GM19463 (cell line): ENCODE measurements at regions not wholly inside any gene's neighbourhood (a gene's known extent, or its start where the extent isn't known, plus 50 kb on each side); places are given as distances from the start of the nearest gene placed in this dataset.

Source experiments
- ATAC-seq: cut with Tn5 transposase; IDR thresholded peaks from one replicate; pipeline ENCODE4 v1.9.1; 2021; ENCODE audit warnings: mild to moderate bottlenecking, moderate library complexity; ENCODE audit not compliant: unreplicated experiment

DNA sequence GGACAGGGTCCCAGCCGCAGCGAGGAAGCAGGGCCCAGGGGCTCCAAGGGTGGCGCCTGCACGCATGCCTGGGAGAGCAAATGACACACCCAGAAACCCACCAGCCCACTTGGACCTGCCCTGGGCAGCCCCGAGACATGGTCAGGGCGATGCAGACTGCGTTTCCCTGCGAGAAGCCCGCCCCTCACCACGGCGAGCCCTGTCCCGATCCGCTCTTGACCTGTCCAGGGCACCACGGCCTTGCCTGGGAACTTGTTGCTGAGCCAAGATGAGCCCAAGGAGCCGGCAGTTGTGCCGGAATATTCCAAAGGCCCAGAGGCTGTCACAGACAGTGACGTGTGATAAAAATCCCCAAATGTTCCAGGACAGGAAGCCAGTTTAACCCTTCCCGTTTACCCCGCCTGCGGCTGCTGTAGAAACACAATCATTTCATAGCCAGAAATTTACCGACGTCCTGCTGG, 78.1 kb downstream of the SIK1 start:
- no peak for ATAC-seq

DNA sequence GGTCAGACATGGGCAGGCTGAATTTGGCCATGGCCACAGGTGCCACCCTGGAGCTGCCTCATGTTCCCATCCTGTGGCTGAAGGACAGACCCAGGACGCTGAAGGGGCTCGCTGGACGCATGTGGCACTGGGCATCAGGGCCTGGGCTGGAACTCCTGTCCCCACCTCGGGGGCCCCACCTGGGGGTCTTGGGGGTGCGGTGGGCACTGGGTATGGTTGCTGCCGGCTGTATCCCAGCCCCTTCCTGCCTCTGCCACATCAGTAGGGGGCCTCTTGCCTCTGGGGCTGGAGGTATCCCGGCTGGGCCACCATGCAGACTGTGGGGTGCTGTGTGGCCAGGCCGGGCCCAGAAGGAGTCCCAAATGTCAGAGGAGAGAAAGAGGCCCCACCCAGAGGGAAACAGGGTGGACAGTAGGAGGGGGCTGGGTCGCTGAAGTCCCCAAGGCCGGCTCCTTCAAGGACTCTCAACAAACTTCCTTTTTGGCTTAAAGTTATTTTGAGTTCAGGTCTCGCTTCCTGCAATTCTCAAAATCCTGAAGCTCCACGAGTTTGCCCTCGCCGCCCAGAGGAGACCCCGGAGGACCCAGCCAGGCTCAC, 78.7 kb downstream of the SIK1 start:
- no peak for ATAC-seq

DNA sequence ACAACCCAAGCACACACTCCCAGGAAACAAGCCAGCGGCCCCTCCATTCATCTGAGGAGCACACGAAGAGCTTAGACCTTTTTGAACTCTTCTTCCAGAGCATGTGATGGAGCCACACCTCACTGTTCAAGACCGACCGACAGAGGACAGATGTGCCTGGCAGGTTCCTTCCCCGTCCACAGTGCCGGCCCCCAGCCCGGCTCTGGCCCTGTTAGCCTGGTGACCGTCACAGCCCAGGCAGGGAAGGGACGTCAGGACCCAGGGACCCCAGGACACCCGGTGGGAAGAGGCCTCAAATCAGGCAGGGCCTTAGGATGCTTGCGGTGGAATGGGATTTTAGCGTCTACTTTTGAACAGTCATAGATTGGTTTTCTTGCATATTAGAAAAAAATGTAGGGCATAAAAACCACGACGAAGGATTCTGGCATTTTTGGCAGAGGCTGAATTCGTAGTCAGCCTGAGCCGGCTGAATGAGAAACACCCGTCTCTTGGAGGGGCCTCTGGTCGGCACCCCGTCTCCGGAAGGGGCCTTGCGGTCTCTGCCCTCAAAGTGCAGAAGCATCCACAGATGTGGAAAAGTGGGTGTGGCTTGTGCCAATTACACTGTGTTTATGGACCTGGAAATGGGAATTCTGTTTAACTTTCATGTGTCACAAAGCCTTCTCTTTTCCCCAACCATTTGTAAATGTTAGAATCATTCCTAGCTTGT, 79.3 kb downstream of the SIK1 start:
- no peak for ATAC-seq

DNA sequence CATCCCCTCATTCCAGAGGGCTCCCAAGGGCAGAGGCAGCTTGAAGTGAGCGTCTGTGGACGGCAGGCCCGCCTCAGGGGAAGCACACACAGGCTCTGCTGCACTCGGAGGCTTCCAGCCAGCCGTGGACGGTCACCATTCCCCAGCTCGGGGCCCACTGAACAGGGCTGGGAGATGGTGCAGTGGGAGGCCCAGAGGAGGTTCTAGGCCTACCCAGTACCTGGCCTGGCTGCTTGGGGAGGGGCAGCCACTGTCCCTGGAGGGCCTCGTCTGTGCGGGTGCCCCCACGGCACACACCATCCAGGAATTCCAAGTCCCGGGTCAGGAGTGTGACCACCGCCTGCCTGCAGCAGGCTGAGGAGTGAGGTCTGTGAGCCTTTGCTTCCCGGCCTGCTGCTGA, 80.4 kb downstream of the SIK1 start:
- no peak for ATAC-seq

DNA sequence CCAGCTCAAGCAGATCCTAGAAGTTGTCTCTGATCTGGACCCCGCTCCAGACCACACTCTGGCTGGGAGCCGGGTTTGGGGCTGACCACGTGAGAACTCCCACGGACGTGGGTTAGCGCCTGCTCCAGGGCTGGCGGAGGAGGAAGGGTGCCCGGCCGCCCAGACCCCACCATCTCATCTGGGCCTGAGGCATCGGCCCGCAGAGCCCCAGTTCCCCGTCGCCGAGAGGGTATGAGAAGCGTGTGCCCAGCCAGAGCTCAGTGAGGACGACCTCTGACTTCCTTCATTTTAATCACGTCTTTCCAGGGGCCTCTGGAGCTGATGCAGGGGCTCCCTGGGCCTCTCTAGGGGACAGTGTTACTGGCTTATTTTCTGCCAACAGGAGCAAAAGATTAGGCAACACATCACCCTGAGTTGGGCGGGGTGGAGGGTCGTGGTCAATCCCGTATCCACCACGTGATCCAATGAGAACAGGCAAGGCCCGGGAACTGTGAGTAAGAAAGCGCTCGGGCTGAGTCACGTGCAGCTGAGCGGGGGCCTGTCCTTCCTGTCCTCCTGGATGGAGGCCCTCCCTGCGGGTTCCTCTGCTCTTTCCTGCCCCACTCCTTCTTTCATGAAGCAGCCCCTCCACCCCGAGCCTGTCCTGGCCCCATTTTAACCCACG, 81.1 kb downstream of the SIK1 start:
- no peak for ATAC-seq

DNA sequence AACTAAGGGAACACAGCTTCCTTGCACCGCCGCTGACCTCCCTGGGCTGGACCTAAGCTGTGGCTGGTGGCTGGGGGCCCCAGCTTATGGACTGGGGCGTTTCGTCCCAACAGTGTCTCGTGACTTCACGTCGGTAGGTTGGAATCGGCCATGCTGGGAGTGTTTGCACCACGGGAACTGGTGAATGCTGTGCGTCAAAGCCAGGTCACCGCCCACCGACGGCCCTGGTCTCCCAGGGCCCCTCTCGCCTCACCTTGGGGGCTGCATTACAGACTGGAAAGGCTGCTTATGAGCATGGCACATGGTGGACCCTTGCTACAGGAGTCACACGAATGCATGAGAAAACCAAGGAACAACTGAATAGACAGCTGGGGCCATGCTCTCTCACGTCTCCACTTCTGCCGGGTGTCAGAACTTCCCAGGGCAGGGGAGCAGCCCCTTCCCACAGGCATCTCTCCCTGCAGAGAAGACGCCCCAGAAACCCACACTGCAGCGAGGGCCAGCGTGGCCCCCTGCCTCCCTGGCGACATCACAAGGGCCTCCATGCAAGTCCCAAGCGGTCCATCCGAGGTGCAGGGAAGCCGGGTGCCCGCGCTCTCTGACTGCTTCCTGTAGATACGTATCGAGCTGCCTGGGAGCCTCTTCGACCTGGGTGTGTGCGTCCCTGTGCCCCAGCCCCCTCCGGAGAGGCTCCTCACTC, 81.7 kb downstream of the SIK1 start:
- no peak for ATAC-seq

DNA sequence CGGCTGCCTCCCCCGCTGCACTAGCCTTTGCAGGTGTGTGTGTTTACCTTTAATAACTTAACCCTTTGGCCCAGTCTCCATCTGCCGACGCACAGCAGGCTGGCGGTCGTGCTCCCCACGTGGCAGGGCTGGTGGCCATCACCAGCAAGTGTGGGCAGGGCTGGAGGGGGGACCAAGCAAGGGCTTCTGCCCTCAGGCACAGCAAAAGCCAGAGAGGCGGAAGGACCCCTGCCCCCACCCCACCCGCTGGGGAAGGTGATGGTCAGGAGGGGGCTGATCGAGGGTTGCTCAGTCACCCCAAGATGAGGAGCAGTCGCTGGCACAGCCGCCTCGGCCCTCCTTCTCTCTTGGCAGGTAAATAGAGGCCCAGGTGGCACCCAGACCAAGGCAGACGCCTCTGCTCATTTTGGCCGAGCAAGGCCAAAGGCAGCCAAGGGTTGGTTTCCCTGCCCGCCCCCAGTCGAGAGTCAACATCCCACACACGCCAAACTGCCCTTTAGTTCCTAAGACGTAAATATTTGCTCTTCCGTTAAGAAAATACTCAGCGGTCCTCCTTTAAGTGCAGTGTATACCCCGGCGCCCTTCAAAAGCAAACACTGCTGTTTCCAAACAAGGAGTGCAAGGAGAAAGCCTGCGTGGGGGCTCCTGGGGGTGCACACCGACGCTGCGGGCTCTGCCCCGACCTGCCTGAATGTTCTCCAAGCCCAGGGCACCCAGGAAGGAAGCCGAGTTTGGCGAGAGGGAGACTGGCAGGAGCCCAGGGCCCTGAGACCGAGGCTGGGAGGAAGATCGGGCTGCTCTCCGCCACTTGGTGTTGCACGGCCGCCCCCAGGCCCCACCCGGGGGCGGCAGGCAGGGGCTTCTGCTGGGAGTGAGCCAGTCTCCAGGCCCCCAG, 82.7 kb downstream of the SIK1 start:
- no peak for ATAC-seq

DNA sequence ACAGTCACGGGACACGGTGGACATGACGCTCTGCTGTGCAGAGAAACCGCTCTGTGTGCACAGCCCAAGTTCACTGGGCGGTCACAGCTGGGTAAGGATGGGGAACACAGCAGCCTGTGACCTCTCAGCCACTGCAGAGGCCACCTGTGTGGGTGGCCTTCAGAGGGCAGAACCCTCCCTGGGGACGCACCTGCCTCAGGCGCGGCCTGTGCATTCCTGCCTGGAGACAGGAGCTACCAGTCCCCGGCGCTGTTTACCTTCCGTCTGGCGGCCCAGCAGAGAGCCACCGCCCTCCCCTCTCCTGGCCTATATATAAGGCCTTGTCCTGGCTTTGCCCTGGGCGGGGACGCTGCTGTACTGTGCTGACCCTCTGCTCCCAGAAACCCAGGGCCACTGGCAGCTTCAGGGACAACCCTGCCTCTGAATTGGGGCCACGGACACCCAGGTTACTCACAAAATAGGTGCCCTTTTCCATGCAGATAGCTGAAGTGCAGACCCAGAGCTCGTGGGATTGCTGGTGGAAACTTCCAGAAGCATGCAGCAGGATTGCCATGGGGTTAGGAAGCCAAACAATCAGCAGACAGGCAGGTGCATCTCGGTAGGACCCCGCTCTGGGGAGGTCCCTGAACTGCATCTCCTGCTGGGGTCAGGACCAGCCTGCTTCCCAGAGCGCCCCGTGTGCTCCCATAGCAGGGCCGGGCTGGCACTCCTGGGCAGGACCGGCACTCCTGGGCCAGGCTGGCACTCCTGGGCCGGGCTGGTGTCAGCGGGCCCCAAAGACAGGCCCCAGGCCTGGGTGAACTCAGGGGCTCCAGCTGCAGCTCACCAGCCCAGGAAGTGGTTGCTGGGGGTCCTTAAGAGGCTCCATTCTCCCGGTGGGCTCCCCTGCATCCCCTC, 83.6 kb downstream of the SIK1 start:
- no peak for ATAC-seq

DNA sequence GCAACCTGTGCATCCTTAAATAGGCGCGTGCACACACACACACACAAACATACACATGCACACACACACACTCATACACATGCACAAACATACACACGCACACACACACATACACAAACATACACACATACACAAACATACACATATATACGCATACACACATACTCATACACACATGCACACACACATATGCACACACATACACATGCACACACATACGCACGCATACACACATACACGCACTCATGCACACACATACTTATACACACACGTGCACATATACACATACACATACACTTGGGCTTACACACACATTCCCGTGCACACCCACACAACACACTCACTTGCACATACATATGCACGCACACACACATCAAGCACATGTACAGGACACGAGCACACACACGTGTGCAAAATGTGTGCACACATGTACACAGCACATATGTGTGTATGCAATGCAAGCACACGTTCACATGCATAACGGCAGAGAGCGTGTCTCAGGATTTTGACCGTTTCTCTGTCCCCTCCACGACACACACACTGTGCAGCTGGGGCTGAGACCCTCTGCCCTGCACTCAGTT, 84.5 kb downstream of the SIK1 start:
- ATAC-seq = no peak

DNA sequence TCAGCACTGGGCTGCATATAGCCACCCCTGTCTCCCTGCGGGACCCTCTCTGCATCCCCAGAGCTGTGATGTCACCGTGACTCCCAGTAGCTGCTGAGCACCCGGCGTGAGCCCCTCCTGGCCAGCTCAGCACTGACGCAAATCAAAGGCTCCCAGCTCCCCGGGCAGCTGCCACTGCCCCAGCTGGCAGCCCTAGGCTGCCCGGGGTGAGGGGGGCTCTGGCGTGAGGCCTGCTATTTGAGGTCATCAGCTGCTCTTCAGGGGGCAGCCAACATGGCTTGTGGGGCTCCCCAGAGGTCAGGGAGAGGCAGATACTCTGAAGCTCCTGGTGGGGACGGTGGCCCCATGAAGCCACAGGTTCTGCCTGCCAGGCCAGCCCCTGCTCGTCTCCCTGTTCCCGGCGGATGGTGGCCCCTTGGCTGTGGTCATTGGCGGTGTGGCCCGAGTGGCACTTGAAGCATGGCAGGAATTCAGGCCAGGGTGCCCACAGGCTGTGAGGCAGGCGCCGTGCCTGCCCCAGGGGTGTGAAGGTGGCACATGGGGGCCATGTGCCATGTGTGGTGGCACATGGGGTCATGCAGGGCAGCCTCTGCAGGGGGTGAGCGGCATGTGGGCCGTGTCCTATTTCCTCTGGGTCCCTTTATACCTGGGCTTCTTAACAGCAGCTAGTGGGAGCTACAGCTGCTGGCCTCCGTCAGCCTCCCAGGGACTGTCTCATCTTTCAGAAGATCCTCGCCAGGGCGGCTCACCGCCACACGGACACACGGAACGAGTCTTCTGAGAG, 85.4 kb downstream of the SIK1 start:
- ATAC-seq = no peak

DNA sequence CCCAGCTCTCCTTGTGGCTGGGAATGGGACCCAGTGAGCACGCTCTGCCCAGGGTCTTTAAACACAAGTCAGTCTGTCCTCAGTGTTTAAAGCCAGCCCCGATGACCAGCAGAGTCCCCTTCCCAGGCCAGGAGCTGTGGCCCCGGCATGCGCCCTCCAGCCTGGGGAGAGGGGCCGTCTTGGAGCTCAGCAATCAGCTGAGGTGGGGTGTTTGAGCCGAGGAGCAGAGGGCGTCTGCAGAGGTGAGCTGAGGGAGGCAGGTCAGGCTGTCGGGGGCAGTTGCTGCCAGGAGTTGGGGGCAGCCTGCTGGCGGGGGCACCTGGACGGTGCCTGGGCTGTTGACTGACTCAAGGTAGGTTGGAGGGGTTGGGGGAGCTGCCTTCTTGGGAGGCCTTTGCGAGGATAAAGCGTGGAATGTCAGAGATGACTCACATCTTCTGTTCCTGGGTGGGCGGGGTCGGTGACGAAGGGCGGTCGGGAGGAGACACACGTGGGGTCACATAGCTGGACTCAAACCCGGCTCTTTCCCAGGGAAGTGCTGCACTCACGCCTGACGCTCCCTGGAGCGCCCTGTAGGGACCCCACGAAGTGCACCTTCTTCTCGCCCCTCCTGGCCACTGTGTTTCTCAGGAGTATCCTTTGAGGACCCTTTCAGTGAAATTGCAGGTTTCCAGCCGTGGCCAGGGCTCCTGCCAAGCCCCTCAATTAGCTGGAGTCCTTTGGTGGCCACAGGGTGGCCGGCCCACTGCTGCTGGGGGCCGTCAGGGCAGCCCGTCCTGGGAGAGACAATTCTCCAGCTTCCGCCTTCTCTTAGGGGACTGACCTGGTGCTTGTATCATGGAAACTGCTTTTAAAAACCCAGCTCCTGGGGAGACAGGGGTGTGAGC, 86.2 kb downstream of the SIK1 start:
- no peak for ATAC-seq

DNA sequence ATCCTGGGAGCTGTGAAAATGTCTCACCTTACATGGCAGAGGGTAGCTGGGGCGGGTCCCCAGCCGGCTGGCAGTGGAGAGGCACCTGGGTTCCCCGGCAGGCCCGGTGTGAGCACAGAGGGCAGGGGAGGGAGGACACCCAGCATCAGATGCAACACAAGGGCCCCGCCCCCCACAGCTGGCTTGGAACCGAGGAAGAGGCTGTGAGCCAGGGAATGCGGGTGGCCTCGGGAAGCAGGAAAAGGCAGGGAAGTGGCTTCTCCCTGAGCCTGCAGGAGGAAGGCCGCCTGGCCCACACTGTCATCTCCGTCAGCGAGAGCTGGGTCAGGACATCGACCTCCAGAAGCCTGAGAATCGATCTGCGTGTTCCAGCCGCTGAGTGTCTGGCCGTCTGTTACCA, 87.3 kb downstream of the SIK1 start:
- ATAC-seq = no peak

DNA sequence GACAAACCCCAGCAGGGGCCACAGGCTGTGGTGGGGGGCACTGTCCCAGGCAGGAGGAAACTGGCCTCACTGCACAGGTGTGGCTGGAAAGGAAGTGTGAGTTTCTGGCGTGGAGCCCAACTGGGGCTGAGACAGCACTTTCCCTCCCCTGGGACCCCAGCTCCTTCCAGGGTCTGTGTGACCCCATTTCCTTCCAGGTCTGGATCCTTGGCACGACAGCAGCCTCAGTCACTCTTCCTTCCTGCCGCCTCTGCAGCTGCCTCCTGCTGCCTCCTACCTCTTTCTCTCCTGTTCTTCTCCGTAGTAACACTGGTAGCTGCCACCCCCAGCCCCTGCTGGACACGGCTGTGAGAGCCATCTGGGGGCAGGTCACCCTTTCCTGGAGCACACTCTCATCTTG, 88.0 kb downstream of the SIK1 start:
- no peak for ATAC-seq

DNA sequence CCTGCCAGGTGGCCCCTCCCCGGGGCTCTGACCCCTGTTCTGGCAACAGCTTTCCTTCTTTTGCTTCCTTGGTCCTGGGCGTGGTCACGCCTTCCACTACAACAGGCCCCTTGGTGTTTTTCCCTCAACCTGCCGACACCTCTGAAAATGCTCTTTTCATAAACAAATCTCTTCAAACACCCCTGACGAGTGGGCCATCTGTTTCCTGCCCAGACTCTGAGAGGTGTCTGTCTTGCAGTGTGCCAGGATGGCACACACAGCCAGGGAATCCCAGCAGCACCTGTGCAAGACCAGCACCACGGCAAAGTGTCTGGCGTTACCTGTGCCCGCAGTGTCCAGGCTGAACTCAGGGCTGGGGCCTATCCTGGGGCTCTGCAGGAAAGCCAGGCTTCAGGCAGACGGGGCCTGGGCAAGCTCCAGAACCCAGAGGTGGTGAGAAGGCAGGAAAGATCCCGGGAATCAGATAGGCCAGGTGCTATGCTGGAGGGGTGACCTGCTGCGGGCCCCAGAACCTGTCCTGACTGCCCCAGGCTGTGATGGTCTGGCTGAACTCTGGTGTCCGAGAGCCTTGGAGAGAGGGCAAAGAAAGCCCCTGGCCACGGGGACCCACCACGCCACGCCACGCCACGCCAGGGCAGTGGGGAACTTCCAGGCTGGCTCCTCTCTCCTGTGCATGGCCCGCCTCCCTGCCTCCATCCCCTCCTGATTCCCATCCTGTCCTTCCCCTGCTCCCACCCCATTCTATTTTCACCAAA, 88.9 kb downstream of the SIK1 start:
- ATAC-seq = no peak

DNA sequence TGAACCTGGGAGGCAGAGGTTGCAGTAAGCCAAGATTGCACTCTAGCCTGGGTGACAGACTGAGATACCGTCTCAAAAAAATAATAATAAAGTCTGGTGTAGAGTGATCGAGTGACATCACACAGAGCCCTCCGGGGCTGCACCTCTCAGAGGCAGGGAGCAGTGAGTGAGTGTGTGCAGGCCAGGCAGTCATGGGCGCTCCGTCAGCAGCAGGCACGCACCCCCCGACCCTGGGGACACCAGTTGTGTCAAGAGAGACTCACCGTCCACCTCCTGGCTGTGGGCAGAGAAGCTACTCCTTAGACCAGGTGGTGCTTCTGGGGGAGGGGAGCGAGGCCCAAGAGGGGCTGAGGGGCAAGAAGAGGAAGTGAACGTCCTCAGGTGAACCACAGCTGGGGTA, 91.8 kb downstream of the SIK1 start:
- ATAC-seq = no peak

DNA sequence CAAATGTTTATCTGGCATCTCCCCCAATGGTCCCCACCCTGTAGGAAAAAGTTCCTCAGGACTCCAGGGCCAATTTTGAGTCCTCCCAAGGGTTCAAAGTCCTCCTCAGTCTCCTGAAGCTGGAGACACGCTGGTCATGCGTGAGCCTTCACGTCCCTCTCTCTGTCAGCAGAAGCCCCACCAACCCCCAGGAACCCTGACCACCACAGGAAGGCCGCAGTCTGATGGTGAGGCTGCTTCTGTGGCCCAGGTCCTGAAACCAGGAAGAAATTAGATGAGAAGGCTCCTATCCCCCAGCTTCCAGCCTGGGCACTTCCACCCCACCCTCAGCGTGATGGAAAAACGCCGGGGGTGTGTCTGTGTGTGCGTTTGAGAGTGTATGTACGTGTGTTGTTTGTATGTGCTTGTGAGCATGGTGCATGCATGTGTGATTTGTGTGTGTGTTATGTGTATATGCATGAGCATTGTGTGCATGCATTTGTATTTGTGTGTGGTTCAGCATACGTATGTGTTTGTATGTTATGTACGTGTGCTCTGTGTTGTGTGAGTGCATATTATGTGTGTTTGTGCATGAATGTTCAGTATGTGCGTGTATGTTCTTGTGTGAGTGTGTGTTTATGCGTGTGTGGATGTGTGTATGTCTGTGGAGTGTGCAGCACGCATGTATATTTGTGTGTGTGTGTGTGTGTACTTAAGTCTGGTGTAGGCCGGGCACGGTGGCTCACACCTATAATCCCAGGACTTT, 92.5 kb downstream of the SIK1 start:
- ATAC-seq = no peak
